GM12878 (cell line): ENCODE measurements at regions not wholly inside any gene's neighbourhood (a gene's known extent, or its start where the extent isn't known, plus 50 kb on each side); places are given as distances from the start of the nearest gene placed in this dataset.

Experiments
- CEBPZ ChIP-seq: fragments of 150-350 bp; IDR thresholded peaks from 2 replicates; pipeline ENCODE4 v1.6.1; 2016; ENCODE audit warnings: low read depth, low read length
- E4F1 ChIP-seq: fragments of 450-650 bp; IDR thresholded peaks from 2 replicates; pipeline ENCODE4 v1.6.1; 2018; ENCODE audit warnings: borderline replicate concordance, mild to moderate bottlenecking; ENCODE audit not compliant: partially characterized antibody
- EP300 ChIP-seq, 2 experiments: fragments of 150-350 bp in 1 of 2; IDR thresholded peaks; 2 replicates each; pipeline ENCODE4 v1.6.1; 2011 to 2012; ENCODE audit warnings: low read depth in 2 of 2, low read length in 2 of 2, borderline replicate concordance in 1 of 2, improper control_type of control experiment in 1 of 2, inconsistent platforms in 1 of 2; ENCODE audit not compliant: control insufficient read depth in 1 of 2
- GABPA ChIP-seq: IDR thresholded peaks from 2 replicates; pipeline ENCODE4 v1.6.1; 2014; ENCODE audit warnings: antibody characterized with exemption, low read depth, mild to moderate bottlenecking, inconsistent platforms
- NKRF ChIP-seq: fragments of 450-650 bp; conservative IDR thresholded peaks from 2 replicates; pipeline ENCODE4 v1.6.1; 2017; ENCODE audit warnings: mild to moderate bottlenecking, moderate library complexity
- POLR2AphosphoS5 ChIP-seq: IDR thresholded peaks from 2 replicates; pipeline ENCODE4 v1.6.1; 2011; ENCODE audit warnings: mild to moderate bottlenecking, low read length, inconsistent platforms
- PRDM15 ChIP-seq: fragments of 450-650 bp; formaldehyde crosslinking; IDR thresholded peaks from 2 replicates; pipeline ENCODE4 v1.4.0; 2020; ENCODE audit warnings: mild to moderate bottlenecking, moderate library complexity
- SUPT20H ChIP-seq: IDR thresholded peaks from 2 replicates; pipeline ENCODE4 v1.6.1; 2011; ENCODE audit warnings: low read depth, mild to moderate bottlenecking, low read length, moderate library complexity, borderline replicate concordance; ENCODE audit not compliant: control insufficient read depth
- WRNIP1 ChIP-seq: IDR thresholded peaks from 2 replicates; pipeline ENCODE4 v1.6.1; 2011; ENCODE audit warnings: low read depth, low read length, improper control_type of control experiment, borderline replicate concordance
- ZBED1 ChIP-seq: IDR thresholded peaks from 2 replicates; pipeline ENCODE4 v1.6.1; 2016; ENCODE audit warnings: borderline replicate concordance

GRCh38 chr22:22390989-22391388 is 117.6 kb downstream of the ZNF280B start (continued):
- TF ChIP-seq E4F1 (no peak), WRNIP1 (no peak), CEBPZ (no peak), PRDM15 (no peak), NKRF (no peak), GABPA (no peak), POLR2AphosphoS5 (no peak), ZBED1 (no peak), EP300 (IDR thresholded peaks at IDR 0.05; ENCODE audit: borderline replicate concordance in 1 of 2, control insufficient read depth in 1 of 2, low read depth in 2 of 2, low read length in 2 of 2) (no peak), SUPT20H (no peak)
